ENCODE measurements at regions not wholly inside any gene's neighbourhood (a gene's known extent, or its start where the extent isn't known, plus 50 kb on each side); places are given as distances from the start of the nearest gene placed in this dataset.

DNA sequence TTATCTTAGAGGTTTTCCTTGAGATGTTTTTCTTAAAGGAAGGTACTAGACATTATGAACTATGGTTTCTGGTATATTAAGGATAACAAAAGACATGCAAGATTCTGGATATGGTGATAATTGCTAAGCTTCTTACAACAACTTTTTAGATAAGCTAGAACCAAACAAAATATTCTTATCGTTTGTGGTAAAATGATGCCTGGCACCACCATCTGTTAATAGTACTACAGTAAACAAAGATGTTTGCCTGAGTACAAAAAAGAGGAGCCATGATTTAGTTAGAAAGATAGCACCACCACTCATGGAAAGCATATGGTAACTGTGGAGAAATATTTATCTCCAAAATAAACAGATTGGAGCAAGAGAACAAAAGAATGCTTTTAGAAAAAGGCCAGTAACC lies 747.3 kb downstream of the COL12A1 start:
- TF ChIP-seq WHSC1 (IDR thresholded peaks at IDR 0.05; ENCODE audit: low read length) (no peak), SOX6 (IDR thresholded peaks at IDR 0.05) (no peak), HDAC8 (tag; IDR thresholded peaks at IDR 0.05) (no peak), PTTG1 (tag; IDR thresholded peaks at IDR 0.05; ENCODE audit: low read depth) (no peak), TEAD2 (tag; IDR thresholded peaks at IDR 0.05) (no peak), GTF2E2 (tag; IDR thresholded peaks at IDR 0.05) (no peak), HOXB6 (CRISPR knock-in tag; IDR thresholded peaks at IDR 0.05; ENCODE audit: borderline replicate concordance) (no peak), YY1 (IDR thresholded peaks at IDR 0.05; ENCODE audit: borderline replicate concordance in 1 of 3, control insufficient read depth in 1 of 3, extremely low read depth in 1 of 3, insufficient read depth in 3 of 3, insufficient read length in 1 of 3, insufficient replicate concordance in 2 of 3, low read depth in 1 of 3, low read length in 2 of 3) (no peak), HMGN3 (IDR thresholded peaks at IDR 0.05; ENCODE audit: borderline replicate concordance, extremely low read depth, insufficient read length, low read depth, low read length) (no peak), MYC (IDR thresholded peaks at IDR 0.05; ENCODE audit: low read depth, low read length) (no peak), MYC (CRISPR knock-in tag; IDR thresholded peaks at IDR 0.05; ENCODE audit: borderline replicate concordance, low read depth) (no peak), HDGF (IDR thresholded peaks at IDR 0.05) (no peak), HIVEP1 (CRISPR knock-in tag; IDR thresholded peaks at IDR 0.05) (no peak)
- TF ChIP-seq, protein P1, sequence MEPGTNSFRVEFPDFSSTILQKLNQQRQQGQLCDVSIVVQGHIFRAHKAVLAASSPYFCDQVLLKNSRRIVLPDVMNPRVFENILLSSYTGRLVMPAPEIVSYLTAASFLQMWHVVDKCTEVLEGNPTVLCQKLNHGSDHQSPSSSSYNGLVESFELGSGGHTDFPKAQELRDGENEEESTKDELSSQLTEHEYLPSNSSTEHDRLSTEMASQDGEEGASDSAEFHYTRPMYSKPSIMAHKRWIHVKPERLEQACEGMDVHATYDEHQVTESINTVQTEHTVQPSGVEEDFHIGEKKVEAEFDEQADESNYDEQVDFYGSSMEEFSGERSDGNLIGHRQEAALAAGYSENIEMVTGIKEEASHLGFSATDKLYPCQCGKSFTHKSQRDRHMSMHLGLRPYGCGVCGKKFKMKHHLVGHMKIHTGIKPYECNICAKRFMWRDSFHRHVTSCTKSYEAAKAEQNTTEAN (CRISPR knock-in tag; IDR thresholded peaks at IDR 0.05), result no peak
- TF ChIP-seq, protein P2, sequence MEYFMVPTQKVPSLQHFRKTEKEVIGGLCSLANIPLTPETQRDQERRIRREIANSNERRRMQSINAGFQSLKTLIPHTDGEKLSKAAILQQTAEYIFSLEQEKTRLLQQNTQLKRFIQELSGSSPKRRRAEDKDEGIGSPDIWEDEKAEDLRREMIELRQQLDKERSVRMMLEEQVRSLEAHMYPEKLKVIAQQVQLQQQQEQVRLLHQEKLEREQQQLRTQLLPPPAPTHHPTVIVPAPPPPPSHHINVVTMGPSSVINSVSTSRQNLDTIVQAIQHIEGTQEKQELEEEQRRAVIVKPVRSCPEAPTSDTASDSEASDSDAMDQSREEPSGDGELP (CRISPR knock-in tag; IDR thresholded peaks at IDR 0.05; ENCODE audit: borderline replicate concordance), result no peak
- TF ChIP-seq, protein P3, sequence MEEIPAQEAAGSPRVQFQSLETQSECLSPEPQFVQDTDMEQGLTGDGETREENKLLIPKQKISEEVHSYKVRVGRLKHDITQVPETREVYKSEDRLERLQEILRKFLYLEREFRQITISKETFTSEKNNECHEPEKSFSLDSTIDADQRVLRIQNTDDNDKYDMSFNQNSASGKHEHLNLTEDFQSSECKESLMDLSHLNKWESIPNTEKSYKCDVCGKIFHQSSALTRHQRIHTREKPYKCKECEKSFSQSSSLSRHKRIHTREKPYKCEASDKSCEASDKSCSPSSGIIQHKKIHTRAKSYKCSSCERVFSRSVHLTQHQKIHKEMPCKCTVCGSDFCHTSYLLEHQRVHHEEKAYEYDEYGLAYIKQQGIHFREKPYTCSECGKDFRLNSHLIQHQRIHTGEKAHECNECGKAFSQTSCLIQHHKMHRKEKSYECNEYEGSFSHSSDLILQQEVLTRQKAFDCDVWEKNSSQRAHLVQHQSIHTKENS (CRISPR knock-in tag; IDR thresholded peaks at IDR 0.05), result no peak
- ATAC-seq (no peak), DNase-seq (ENCODE audit: extremely low read depth in 1 of 4, low spot score in 3 of 4) (no peak), FAIRE-seq (no peak)
- Histone ChIP-seq H3K27ac (ENCODE audit: extremely low read depth, low read depth, low read length) (no peak overlapping the region), H4K20me1 (replicated peaks; ENCODE audit: control insufficient read depth, insufficient read depth, low read length) (no peaks in the 10 kb centered on the region), H3K9ac (ENCODE audit: insufficient read depth in 1 of 2, low read depth in 2 of 2, low read length in 2 of 2) (no peak overlapping the region), H3K79me2 (ENCODE audit: control insufficient read depth, insufficient read depth, low read length) (no peaks in the 10 kb centered on the region), H3K4me1 (replicated peaks in 1 of 2; ENCODE audit: control insufficient read depth in 2 of 2, insufficient read depth in 2 of 2, low read length in 2 of 2) (no peaks in the 10 kb centered on the region), H3K4me2 (ENCODE audit: insufficient read depth, low read length) (no peak overlapping the region), H3K9me1 (ENCODE audit: control insufficient read depth, insufficient read depth, low read length) (no peaks in the 10 kb centered on the region), H3K9me3 (replicated peaks; ENCODE audit: control insufficient read depth, insufficient read depth, low read depth, low read length) (no peaks in the 10 kb centered on the region), H2AFZ (ENCODE audit: low read depth, low read length) (no peak overlapping the region), H3K27me3 (ENCODE audit: control insufficient read depth in 2 of 2, insufficient read depth in 2 of 2, low read length in 2 of 2) (no peaks in the 10 kb centered on the region), H3K4me3 (no peak overlapping the region), H3K36me3 (ENCODE audit: control insufficient read depth, insufficient read depth, low read length) (no peaks in the 10 kb centered on the region)
- CTCF ChIA-PET (ENCODE audit: low intra/inter-chr PET ratio), result no interaction called here
- BruUV-seq (replicated peaks), result no TSS peak
- in situ Hi-C loops (cut with MboI), result no loop called here
- POLR2A ChIA-PET, result no interaction called here
- intact Hi-C loops (cut with micrococcal nuclease), result no loop called here
- WGBS (ENCODE audit: insufficient coverage, low coverage, missing lambda C conversion rate), result 0% methylated on average over 1 of the region's 1 CpG

Measured in K562 (cell line).